Cardiac muscle cell (in vitro differentiated cells and primary cell): ENCODE measurements at regions not wholly inside any gene's neighbourhood (a gene's known extent, or its start where the extent isn't known, plus 50 kb on each side); places are given as distances from the start of the nearest gene placed in this dataset.

Experiments used
- DNase-seq, 2 donors: peaks; one replicate each; pipeline versions ENCODE4 v3.0.0 to v3.0.0-alpha.2; 2010 to 2017; ENCODE audit warnings: low read depth in 1 of 2, low spot score in 1 of 2
- H3K27ac ChIP-seq: fragments of 200-600 bp; sonication (generic); 2 replicates; pipeline ENCODE4 v1.5.1; 2016
- H3K27me3 ChIP-seq: fragments of 200-600 bp; sonication (generic); 2 replicates; pipeline ENCODE4 v1.6.0; 2016; ENCODE audit warnings: control low read depth
- H3K36me3 ChIP-seq: fragments of 200-600 bp; sonication (generic); 2 replicates; pipeline ENCODE4 v1.5.1; 2016; ENCODE audit warnings: control low read depth
- H3K4me1 ChIP-seq: fragments of 200-600 bp; sonication (generic); 2 replicates; pipeline ENCODE4 v1.8.1; 2017; ENCODE audit warnings: low read depth, mild to moderate bottlenecking, mixed run types
- H3K4me3 ChIP-seq: fragments of 200-600 bp; sonication (generic); 2 replicates; pipeline ENCODE4 v1.5.1; 2016; ENCODE audit warnings: mild to moderate bottlenecking
- H3K9me3 ChIP-seq: fragments of 200-600 bp; sonication (generic); 2 replicates; pipeline ENCODE4 v1.5.1; 2017; ENCODE audit warnings: low read depth, mild to moderate bottlenecking, control low read depth
- TF ChIP-seq, protein P1 (sequence below): IDR thresholded peaks from 2 replicates; pipeline ENCODE4 v1.5.1; 2012; ENCODE audit warnings: low read depth, mild to moderate bottlenecking, low read length

DNA sequence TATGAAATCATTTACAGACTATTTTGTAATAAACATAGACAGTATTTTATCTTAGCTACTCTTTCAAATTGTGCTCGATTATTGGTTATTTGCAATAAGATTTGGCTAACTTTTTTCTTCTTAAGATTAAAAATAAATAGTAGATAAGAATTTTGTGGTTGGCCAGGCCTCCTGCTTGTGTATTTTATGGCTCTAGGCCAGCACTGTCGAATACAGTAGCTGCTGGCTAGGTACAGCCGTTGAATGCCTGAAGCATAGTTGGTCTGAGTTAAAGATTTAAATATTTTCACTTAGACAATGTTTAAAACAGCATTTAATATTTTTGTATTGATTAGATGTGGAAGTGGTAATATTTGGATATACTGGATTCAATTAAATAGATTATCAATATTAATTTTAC lies 481.0 kb downstream of the SPRY1 start:
- Histone ChIP-seq H3K9me3 (no peaks in the 10 kb centered on the region), H3K36me3 (no peaks in the 10 kb centered on the region), H3K27ac (no peak overlapping the region), H3K4me1 (peaks cover under 1% of the 10 kb centered on the region), H3K27me3 (no peaks in the 10 kb centered on the region), H3K4me3 (no peak overlapping the region)
- DNase-seq = peak in 1 of 2 donors; percentile 66
- TF ChIP-seq, protein P1, sequence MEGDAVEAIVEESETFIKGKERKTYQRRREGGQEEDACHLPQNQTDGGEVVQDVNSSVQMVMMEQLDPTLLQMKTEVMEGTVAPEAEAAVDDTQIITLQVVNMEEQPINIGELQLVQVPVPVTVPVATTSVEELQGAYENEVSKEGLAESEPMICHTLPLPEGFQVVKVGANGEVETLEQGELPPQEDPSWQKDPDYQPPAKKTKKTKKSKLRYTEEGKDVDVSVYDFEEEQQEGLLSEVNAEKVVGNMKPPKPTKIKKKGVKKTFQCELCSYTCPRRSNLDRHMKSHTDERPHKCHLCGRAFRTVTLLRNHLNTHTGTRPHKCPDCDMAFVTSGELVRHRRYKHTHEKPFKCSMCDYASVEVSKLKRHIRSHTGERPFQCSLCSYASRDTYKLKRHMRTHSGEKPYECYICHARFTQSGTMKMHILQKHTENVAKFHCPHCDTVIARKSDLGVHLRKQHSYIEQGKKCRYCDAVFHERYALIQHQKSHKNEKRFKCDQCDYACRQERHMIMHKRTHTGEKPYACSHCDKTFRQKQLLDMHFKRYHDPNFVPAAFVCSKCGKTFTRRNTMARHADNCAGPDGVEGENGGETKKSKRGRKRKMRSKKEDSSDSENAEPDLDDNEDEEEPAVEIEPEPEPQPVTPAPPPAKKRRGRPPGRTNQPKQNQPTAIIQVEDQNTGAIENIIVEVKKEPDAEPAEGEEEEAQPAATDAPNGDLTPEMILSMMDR = no peak

DNA sequence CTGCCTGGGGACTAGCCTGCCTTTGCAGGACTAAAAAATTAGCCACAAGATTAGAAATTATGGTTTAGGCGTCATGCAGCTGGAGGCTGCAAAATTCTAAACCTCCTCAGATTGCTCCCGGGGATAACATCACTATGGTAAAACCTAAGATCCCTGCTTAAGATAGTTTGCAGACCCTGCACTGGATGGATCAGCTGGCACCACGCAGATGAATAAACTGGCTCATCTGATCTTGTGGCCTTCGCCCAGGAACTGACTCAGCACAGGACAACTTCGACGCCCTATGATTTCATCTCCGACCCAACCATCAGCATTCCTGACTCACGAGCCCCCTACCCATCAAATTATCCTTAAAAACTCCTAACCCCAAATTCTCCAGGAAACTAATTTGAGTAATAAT lies 482.4 kb downstream of the SPRY1 start:
- no peaks in the 10 kb centered on the region for H3K4me1 ChIP-seq
- no peak for DNase-seq
- H3K9me3 ChIP-seq = no peaks in the 10 kb centered on the region
- no peak overlapping the region for H3K4me3 ChIP-seq
- H3K36me3 ChIP-seq = no peaks in the 10 kb centered on the region
- TF ChIP-seq, protein P1 = no peak
- H3K27me3 ChIP-seq = no peaks in the 10 kb centered on the region
- no peak overlapping the region for H3K27ac ChIP-seq

DNA sequence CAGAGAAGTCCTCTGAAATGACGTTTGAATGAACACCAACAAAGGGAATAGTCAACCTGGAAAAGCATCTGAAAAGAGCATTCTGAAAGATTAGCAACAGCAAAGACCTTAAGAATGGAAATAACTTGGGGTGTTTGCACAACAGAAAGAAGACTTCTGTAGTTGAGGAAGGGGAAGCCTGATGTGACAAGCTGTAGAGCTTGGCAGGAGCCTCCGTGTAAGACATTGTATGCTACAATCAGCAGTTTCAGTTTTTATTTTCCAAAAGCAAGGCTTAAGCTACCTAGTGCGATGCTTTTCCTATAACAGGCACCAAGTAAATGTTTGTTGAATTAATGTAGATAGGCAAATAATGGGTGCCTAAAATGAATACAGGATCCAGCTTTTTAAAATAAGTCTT lies 484.0 kb downstream of the SPRY1 start:
- Histone ChIP-seq H3K36me3 (no peaks in the 10 kb centered on the region), H3K27ac (no peak overlapping the region), H3K4me1 (no peaks in the 10 kb centered on the region), H3K4me3 (no peak overlapping the region), H3K27me3 (no peaks in the 10 kb centered on the region), H3K9me3 (no peaks in the 10 kb centered on the region)
- no peak for DNase-seq
- TF ChIP-seq, protein P1 = no peak

DNA sequence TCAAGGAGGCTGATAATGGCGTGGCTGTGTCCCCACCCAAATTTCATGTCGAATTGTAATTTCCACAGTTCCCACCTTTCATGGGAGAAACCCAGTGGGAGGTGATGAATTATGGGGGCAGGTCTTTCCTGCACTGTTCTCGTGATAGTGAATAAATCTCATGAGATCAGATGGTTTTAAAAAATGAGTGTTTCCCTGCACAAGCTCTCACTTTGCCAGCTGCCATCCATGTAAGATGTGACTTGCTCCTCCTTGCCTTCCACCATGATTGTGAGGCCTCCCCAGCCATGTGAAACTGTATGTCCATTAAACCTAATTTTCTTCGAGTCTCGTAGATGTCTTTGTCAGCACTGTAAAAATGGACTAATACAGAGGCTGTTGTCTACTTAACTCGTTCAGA lies 488.3 kb downstream of the SPRY1 start:
- Histone ChIP-seq H3K9me3 (no peaks in the 10 kb centered on the region), H3K36me3 (no peaks in the 10 kb centered on the region), H3K4me3 (no peak overlapping the region), H3K4me1 (no peaks in the 10 kb centered on the region), H3K27me3 (no peaks in the 10 kb centered on the region), H3K27ac (no peak overlapping the region)
- TF ChIP-seq, protein P1 = no peak
- DNase-seq = no peak

DNA sequence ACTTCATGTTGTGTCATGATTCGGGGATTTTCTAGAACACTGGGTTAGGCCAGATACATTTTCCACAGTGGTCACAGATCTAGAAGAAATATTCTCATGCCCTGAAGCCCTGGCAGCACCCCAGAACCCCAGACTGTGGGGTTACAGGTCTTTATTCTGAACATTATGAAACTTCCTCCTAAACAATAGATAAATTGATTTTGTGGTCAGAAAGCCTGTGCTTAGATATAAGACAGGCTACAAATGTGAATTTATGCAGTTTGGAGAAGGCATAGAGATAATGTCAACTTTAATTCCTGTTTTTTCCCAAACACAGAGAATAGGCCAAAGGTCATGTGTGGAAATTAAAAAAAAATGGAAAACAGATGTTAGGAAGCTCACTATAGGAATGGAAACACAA lies 492.9 kb downstream of the SPRY1 start:
- Histone ChIP-seq H3K4me1 (no peaks in the 10 kb centered on the region), H3K27ac (no peak overlapping the region), H3K4me3 (no peak overlapping the region), H3K9me3 (no peaks in the 10 kb centered on the region), H3K27me3 (no peaks in the 10 kb centered on the region), H3K36me3 (no peaks in the 10 kb centered on the region)
- peak in 1 of 2 donors; percentile 86 for DNase-seq
- TF ChIP-seq, protein P1 = no peak

DNA sequence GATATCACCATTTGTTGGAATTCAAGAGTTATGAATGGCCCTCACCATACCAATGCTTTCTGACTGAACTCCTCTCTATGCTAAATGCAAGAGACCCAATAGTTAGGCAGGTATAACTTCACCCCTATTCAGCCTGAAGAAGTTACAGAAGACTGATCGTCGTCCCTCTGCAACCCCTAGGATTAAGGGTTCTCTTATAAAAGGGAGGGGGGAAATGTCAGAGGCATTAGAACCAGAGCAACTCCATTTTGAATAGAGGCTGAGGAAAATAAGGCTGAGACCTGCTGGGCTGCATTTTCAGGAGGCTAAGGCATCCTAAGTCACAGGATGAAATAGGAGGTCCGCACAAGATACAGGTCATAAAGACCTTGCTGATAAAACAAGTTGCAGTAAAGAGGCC lies 494.3 kb downstream of the SPRY1 start:
- H3K27me3 ChIP-seq = no peaks in the 10 kb centered on the region
- H3K27ac ChIP-seq = no peak overlapping the region
- no peak overlapping the region for H3K4me3 ChIP-seq
- TF ChIP-seq, protein P1 = no peak
- no peak for DNase-seq
- H3K9me3 ChIP-seq = no peaks in the 10 kb centered on the region
- no peaks in the 10 kb centered on the region for H3K4me1 ChIP-seq
- no peaks in the 10 kb centered on the region for H3K36me3 ChIP-seq
